Esophagus muscularis mucosa (tissue), 4 donors: ENCODE measurements at regions not wholly inside any gene's neighbourhood (a gene's known extent, or its start where the extent isn't known, plus 50 kb on each side); places are given as distances from the start of the nearest gene placed in this dataset.
"Not testable (repeated sequence)": the region's sequence is repeated elsewhere in the genome, so short reads cannot be mapped to it uniquely, and the experiment has no call there.

ENCODE experiments used
- CTCF ChIP-seq, 3 experiments: fragments of 200-600 bp in 2 of 3; fragments of 450-650 bp in 1 of 3; sonication (generic) in 2 of 3; IDR thresholded peaks; one replicate each; pipeline ENCODE4 v1.5.1; 2017 to 2019; ENCODE audit warnings: antibody characterized with exemption in 3 of 3, mild to moderate bottlenecking in 2 of 3, moderate library complexity in 1 of 3
- EP300 ChIP-seq: sonication (generic); formaldehyde crosslinking; IDR thresholded peaks from one replicate; pipeline ENCODE4 v1.6.1; 2017; ENCODE audit warnings: antibody characterized with exemption
- POLR2AphosphoS5 ChIP-seq, 2 donors: sonication (generic); formaldehyde crosslinking; IDR thresholded peaks; one replicate each; pipeline ENCODE4 v1.6.1; 2017; ENCODE audit warnings: antibody characterized with exemption in 2 of 2

GRCh38 chr1:168461108-168461507 is 82.7 kb downstream of the XCL2 start:
- not testable (repeated sequence) for TF ChIP-seq CTCF (IDR thresholded peaks at IDR 0.05); EP300; POLR2AphosphoS5 (IDR thresholded peaks at IDR 0.05)
